ENCODE measurements at regions not wholly inside any gene's neighbourhood (a gene's known extent, or its start where the extent isn't known, plus 50 kb on each side); places are given as distances from the start of the nearest gene placed in this dataset.

- Mint-ChIP-seq H3K4me1 (ENCODE audit: low read depth, unreplicated experiment) (no peaks in the 10 kb centered on the region), H3K36me3 (ENCODE audit: low read depth, unreplicated experiment) (no peaks in the 10 kb centered on the region), H3K27ac (ENCODE audit: unreplicated experiment) (no peak overlapping the region), H3K9me3 (ENCODE audit: unreplicated experiment) (no peaks in the 10 kb centered on the region), H3K27me3 (ENCODE audit: low read depth, unreplicated experiment) (no peaks in the 10 kb centered on the region), H3K4me3 (ENCODE audit: unreplicated experiment) (no peak overlapping the region)
- Histone ChIP-seq H4K20me1 (ENCODE audit: insufficient read depth, low read length) (no peaks in the 10 kb centered on the region), H3K36me3 (ENCODE audit: insufficient read depth, low read length) (no peaks in the 10 kb centered on the region), H3K4me3 (ENCODE audit: insufficient read depth, low read depth, low read length) (no peak overlapping the region), H2AFZ (ENCODE audit: low read depth, low read length) (no peak overlapping the region), H3K9me3 (ENCODE audit: insufficient read depth, low read depth, low read length) (no peaks in the 10 kb centered on the region), H3K27ac (ENCODE audit: low read depth, low read length) (no peak overlapping the region), H3K9ac (ENCODE audit: low read length) (no peak overlapping the region), H3K27me3 (ENCODE audit: insufficient read depth, low read length) (no peaks in the 10 kb centered on the region), H3K79me2 (ENCODE audit: insufficient read depth, low read length) (no peaks in the 10 kb centered on the region), H3K4me1 (ENCODE audit: insufficient read depth, low read length) (no peaks in the 10 kb centered on the region), H3K4me2 (ENCODE audit: low read length) (no peak overlapping the region)
- FAIRE-seq (no peak), DNase-seq (ENCODE audit: low read depth) (no peak)
- TF ChIP-seq, protein P1, sequence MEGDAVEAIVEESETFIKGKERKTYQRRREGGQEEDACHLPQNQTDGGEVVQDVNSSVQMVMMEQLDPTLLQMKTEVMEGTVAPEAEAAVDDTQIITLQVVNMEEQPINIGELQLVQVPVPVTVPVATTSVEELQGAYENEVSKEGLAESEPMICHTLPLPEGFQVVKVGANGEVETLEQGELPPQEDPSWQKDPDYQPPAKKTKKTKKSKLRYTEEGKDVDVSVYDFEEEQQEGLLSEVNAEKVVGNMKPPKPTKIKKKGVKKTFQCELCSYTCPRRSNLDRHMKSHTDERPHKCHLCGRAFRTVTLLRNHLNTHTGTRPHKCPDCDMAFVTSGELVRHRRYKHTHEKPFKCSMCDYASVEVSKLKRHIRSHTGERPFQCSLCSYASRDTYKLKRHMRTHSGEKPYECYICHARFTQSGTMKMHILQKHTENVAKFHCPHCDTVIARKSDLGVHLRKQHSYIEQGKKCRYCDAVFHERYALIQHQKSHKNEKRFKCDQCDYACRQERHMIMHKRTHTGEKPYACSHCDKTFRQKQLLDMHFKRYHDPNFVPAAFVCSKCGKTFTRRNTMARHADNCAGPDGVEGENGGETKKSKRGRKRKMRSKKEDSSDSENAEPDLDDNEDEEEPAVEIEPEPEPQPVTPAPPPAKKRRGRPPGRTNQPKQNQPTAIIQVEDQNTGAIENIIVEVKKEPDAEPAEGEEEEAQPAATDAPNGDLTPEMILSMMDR (IDR thresholded peaks at IDR 0.05; ENCODE audit: insufficient read depth, low read depth, low read length): no peak
- no peak for TF ChIP-seq EZH2 (IDR thresholded peaks at IDR 0.05; ENCODE audit: insufficient read depth, low read length)
Measured at GRCh38 chr13:85420136-85420535, 379.1 kb downstream of the SLITRK6 start.

GRCh38 chr13:85419611-85420010 lies 379.6 kb downstream of the SLITRK6 start:
- no peak for FAIRE-seq
- no peak overlapping the region for H2AFZ ChIP-seq (ENCODE audit: low read depth, low read length)
- no peaks in the 10 kb centered on the region for H3K27me3 Mint-ChIP-seq (ENCODE audit: low read depth, unreplicated experiment)
- no peaks in the 10 kb centered on the region for H3K9me3 ChIP-seq (ENCODE audit: insufficient read depth, low read depth, low read length)
- H3K9ac ChIP-seq (ENCODE audit: low read length): no peak overlapping the region
- no peak overlapping the region for H3K4me3 Mint-ChIP-seq (ENCODE audit: unreplicated experiment)
- no peaks in the 10 kb centered on the region for H3K9me3 Mint-ChIP-seq (ENCODE audit: unreplicated experiment)
- no peak overlapping the region for H3K27ac Mint-ChIP-seq (ENCODE audit: unreplicated experiment)
- H3K27ac ChIP-seq (ENCODE audit: low read depth, low read length): no peak overlapping the region
- H3K4me1 Mint-ChIP-seq (ENCODE audit: low read depth, unreplicated experiment): no peaks in the 10 kb centered on the region
- H4K20me1 ChIP-seq (ENCODE audit: insufficient read depth, low read length): no peaks in the 10 kb centered on the region
- no peaks in the 10 kb centered on the region for H3K27me3 ChIP-seq (ENCODE audit: insufficient read depth, low read length)
- no peak overlapping the region for H3K4me3 ChIP-seq (ENCODE audit: insufficient read depth, low read depth, low read length)
- H3K36me3 ChIP-seq (ENCODE audit: insufficient read depth, low read length): no peaks in the 10 kb centered on the region
- H3K36me3 Mint-ChIP-seq (ENCODE audit: low read depth, unreplicated experiment): no peaks in the 10 kb centered on the region
- H3K79me2 ChIP-seq (ENCODE audit: insufficient read depth, low read length): no peaks in the 10 kb centered on the region
- TF ChIP-seq, protein P1 (IDR thresholded peaks at IDR 0.05; ENCODE audit: insufficient read depth, low read depth, low read length): no peak
- no peak overlapping the region for H3K4me2 ChIP-seq (ENCODE audit: low read length)
- DNase-seq (ENCODE audit: low read depth): no peak
- H3K4me1 ChIP-seq (ENCODE audit: insufficient read depth, low read length): no peaks in the 10 kb centered on the region

- H3K4me3 Mint-ChIP-seq (ENCODE audit: unreplicated experiment): no peak overlapping the region
- H3K27me3 Mint-ChIP-seq (ENCODE audit: low read depth, unreplicated experiment): no peaks in the 10 kb centered on the region
- no peak overlapping the region for H3K27ac Mint-ChIP-seq (ENCODE audit: unreplicated experiment)
- Histone ChIP-seq H3K9ac (ENCODE audit: low read length) (no peak overlapping the region), H3K27me3 (ENCODE audit: insufficient read depth, low read length) (no peaks in the 10 kb centered on the region), H2AFZ (ENCODE audit: low read depth, low read length) (no peak overlapping the region), H3K27ac (ENCODE audit: low read depth, low read length) (no peak overlapping the region), H3K79me2 (ENCODE audit: insufficient read depth, low read length) (no peaks in the 10 kb centered on the region), H3K4me3 (ENCODE audit: insufficient read depth, low read depth, low read length) (no peak overlapping the region), H3K9me3 (ENCODE audit: insufficient read depth, low read depth, low read length) (no peaks in the 10 kb centered on the region), H3K4me1 (ENCODE audit: insufficient read depth, low read length) (no peaks in the 10 kb centered on the region), H3K4me2 (ENCODE audit: low read length) (no peak overlapping the region), H3K36me3 (ENCODE audit: insufficient read depth, low read length) (no peaks in the 10 kb centered on the region), H4K20me1 (ENCODE audit: insufficient read depth, low read length) (no peaks in the 10 kb centered on the region)
- H3K4me1 Mint-ChIP-seq (ENCODE audit: low read depth, unreplicated experiment): no peaks in the 10 kb centered on the region
- FAIRE-seq: no peak
- TF ChIP-seq, protein P1 (IDR thresholded peaks at IDR 0.05; ENCODE audit: insufficient read depth, low read depth, low read length): no peak
- TF ChIP-seq EZH2 (IDR thresholded peaks at IDR 0.05; ENCODE audit: insufficient read depth, low read length): no peak
- DNase-seq (ENCODE audit: low read depth): no peak
- H3K9me3 Mint-ChIP-seq (ENCODE audit: unreplicated experiment): no peaks in the 10 kb centered on the region
- H3K36me3 Mint-ChIP-seq (ENCODE audit: low read depth, unreplicated experiment): no peaks in the 10 kb centered on the region
Measured at GRCh38 chr13:85417807-85418206, 381.4 kb downstream of the SLITRK6 start.

All from astrocyte (in vitro differentiated cells and primary cell).